ENCODE measurements at regions not wholly inside any gene's neighbourhood (a gene's known extent, or its start where the extent isn't known, plus 50 kb on each side); places are given as distances from the start of the nearest gene placed in this dataset.

- TF ChIP-seq ZFX (IDR thresholded peaks at IDR 0.05) (no peak), CTCF (conservative IDR thresholded peaks at IDR 0.05) (no peak)
- no peak overlapping the region for H3K27ac ChIP-seq
These were observed 255.0 kb upstream of the TAS2R1 start for GRCh38 chr5:9885164-9885563.

GRCh38 chr5:9878206-9878605 is 248.1 kb upstream of the TAS2R1 start:
- H3K27ac ChIP-seq = no peak overlapping the region
- TF ChIP-seq CTCF (conservative IDR thresholded peaks at IDR 0.05) (no peak), ZFX (IDR thresholded peaks at IDR 0.05) (no peak)

GRCh38 chr5:9877488-9877887 is 247.3 kb upstream of the TAS2R1 start:
- TF ChIP-seq ZFX (IDR thresholded peaks at IDR 0.05) (no peak), CTCF (conservative IDR thresholded peaks at IDR 0.05) (no peak)
- H3K27ac ChIP-seq = no peak overlapping the region

GRCh38 chr5:9876451-9876850 is 246.3 kb upstream of the TAS2R1 start:
- H3K27ac ChIP-seq = no peak overlapping the region
- no peak for TF ChIP-seq CTCF (conservative IDR thresholded peaks at IDR 0.05)
- no peak for TF ChIP-seq ZFX (IDR thresholded peaks at IDR 0.05)

- TF ChIP-seq CTCF (conservative IDR thresholded peaks at IDR 0.05) (no peak), ZFX (IDR thresholded peaks at IDR 0.05) (no peak)
- H3K27ac ChIP-seq = no peak overlapping the region
These were observed 239.6 kb upstream of the TAS2R1 start for GRCh38 chr5:9869616-9870288.

GRCh38 chr5:9865574-9865973 is 235.4 kb upstream of the TAS2R1 start:
- TF ChIP-seq CTCF (conservative IDR thresholded peaks at IDR 0.05) (no peak), ZFX (IDR thresholded peaks at IDR 0.05) (no peak)
- no peak overlapping the region for H3K27ac ChIP-seq

GRCh38 chr5:9864791-9865190 is 234.6 kb upstream of the TAS2R1 start:
- TF ChIP-seq CTCF (conservative IDR thresholded peaks at IDR 0.05) (no peak), ZFX (IDR thresholded peaks at IDR 0.05) (no peak)
- no peak overlapping the region for H3K27ac ChIP-seq
